ENCODE measurements at regions not wholly inside any gene's neighbourhood (a gene's known extent, or its start where the extent isn't known, plus 50 kb on each side); places are given as distances from the start of the nearest gene placed in this dataset.
A peak's percentile ranks its signal among the peaks of the same experiment; 100 is the strongest.
"Not testable (repeated sequence)": the region's sequence is repeated elsewhere in the genome, so short reads cannot be mapped to it uniquely, and the experiment has no call there.

DNA sequence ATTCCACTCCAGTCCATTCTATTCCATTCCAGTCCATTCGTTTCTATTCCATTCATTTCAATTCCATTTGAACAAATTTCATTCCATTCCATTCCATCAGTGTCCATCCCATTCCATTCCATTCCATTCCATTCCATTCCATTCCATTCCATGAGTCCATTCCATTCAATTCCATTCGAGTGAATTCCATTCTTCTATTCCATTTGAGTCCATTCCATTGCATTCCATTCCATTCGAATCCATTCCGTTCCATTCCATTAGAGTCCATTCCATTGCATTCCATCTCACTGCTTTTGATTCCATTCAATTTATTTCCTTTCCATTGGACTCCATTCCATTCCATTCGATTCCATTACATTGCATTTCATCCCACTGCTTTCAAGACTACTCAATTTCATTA, 1132.1 kb downstream of the RPIA start:
- Histone ChIP-seq H3K9me3 (ENCODE audit: control insufficient read depth, low read depth, low read length) (peaks cover 32% of the 10 kb centered on the region), H3K4me3 (ENCODE audit: low read length) (no peak overlapping the region), H3K27ac (ENCODE audit: low read length) (no peak overlapping the region), H3K36me3 (ENCODE audit: control insufficient read depth, insufficient read depth, low read length) (no peaks in the 10 kb centered on the region), H3K27me3 (ENCODE audit: control insufficient read depth, insufficient read depth, low read length) (no peaks in the 10 kb centered on the region), H3K4me1 (ENCODE audit: control insufficient read depth, insufficient read depth, low read length) (no peaks in the 10 kb centered on the region)
- 64% methylated on average over 5 of the region's 5 CpGs for WGBS (ENCODE audit: insufficient coverage, low lambda C conversion rate)
- DNase-seq = no peak

DNA sequence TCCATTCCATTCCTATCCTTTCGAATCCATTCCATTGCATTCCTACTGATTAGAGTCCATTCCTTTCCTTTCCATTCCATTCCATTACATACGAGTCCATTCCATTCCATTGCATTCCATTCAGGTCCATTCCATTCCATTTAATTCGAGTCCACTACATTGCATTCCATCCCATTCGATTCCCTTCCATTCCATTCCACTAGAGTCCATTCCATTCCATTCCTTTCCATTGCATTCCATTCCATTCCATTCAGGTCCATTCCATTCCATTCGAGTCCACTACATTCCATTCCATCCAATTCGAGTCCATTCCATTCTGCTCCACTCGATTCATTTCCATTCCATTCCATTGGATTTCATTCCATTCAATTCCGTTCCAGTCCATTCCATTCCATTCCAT, 1133.6 kb downstream of the RPIA start:
- H3K4me3 ChIP-seq (ENCODE audit: low read length) = no peak overlapping the region
- peaks cover 18% of the 10 kb centered on the region for H3K9me3 ChIP-seq (ENCODE audit: control insufficient read depth, low read depth, low read length)
- WGBS (ENCODE audit: insufficient coverage, low lambda C conversion rate) = 76% methylated on average over 8 of the region's 8 CpGs

DNA sequence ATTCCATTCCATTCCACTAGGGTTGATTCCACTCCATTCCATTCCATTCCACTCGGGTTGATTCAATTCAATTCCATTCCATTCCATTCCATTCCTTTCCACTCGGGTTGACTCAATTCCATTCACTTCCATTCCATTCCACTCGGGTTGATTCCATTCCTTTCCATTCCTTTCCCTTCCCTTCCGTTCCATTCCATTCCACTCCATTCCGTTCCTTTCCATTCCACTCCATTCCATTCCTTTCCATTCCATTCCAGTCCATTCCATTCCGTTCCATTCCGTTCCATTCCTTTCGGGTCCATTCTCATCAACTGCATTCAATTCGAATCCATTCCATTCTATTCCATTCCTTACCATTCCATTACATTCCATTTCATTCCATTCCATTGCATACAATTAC, 1135.3 kb downstream of the RPIA start:
- H3K4me3 ChIP-seq (ENCODE audit: low read length); H3K36me3 ChIP-seq (ENCODE audit: control insufficient read depth, insufficient read depth, low read length); H3K27me3 ChIP-seq (ENCODE audit: control insufficient read depth, insufficient read depth, low read length); DNase-seq; H3K9me3 ChIP-seq (ENCODE audit: control insufficient read depth, low read depth, low read length); H3K4me1 ChIP-seq (ENCODE audit: control insufficient read depth, insufficient read depth, low read length); H3K27ac ChIP-seq (ENCODE audit: low read length): not testable (repeated sequence)
- 84% methylated on average over 5 of the region's 9 CpGs for WGBS (ENCODE audit: insufficient coverage, low lambda C conversion rate)

More for the DNA sequence above, 1133.6 kb downstream of the RPIA start:
- Histone ChIP-seq H3K4me1 (ENCODE audit: control insufficient read depth, insufficient read depth, low read length) (no peaks in the 10 kb centered on the region), H3K27me3 (ENCODE audit: control insufficient read depth, insufficient read depth, low read length) (no peaks in the 10 kb centered on the region), H3K36me3 (ENCODE audit: control insufficient read depth, insufficient read depth, low read length) (no peaks in the 10 kb centered on the region), H3K27ac (ENCODE audit: low read length) (no peak overlapping the region)
- DNase-seq = no peak

DNA sequence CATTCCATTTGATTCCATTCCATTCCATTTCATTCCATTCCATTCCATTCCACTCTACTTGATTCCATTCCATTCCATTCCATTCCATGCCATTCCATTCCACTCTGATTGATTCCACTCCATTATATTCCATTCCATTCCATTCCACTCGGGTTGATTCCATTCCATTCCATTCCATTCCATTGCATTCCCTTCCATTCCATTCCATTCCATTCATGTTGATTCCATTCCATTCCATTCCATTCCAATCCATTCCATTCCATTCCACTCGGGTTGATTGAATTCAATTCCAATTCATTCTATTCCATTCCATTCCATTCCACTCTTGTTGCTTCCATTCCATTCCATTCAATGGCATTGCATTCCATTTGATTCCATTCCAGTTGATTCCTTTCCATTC, 1136.4 kb downstream of the RPIA start:
- not testable (repeated sequence) for H3K36me3 ChIP-seq (ENCODE audit: control insufficient read depth, insufficient read depth, low read length); H3K9me3 ChIP-seq (ENCODE audit: control insufficient read depth, low read depth, low read length); H3K27me3 ChIP-seq (ENCODE audit: control insufficient read depth, insufficient read depth, low read length); H3K4me3 ChIP-seq (ENCODE audit: low read length); H3K4me1 ChIP-seq (ENCODE audit: control insufficient read depth, insufficient read depth, low read length); H3K27ac ChIP-seq (ENCODE audit: low read length)
- WGBS (ENCODE audit: insufficient coverage, low lambda C conversion rate) = 58% methylated on average over 2 of the region's 2 CpGs
- DNase-seq = peak in 1 of 2 donors; percentile 39

DNA sequence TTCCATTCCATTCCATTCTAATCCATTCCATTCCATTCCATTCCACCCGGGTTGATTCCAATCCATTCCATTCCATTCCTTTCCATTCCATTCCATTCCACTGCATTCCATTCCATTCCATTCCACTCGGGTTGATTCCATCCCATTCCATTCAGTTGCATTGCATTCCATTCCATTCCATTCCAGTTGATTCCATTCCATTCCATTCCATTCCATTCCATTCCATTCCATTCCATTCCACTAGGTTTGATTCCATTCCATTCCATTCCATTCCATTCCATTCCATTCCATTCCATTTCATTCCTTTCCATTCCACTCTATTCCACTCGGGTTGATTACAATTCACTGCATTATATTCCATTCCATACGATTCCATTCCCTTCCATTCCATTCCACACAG, 1136.9 kb downstream of the RPIA start:
- 72% methylated on average over 4 of the region's 4 CpGs for WGBS (ENCODE audit: insufficient coverage, low lambda C conversion rate)

DNA sequence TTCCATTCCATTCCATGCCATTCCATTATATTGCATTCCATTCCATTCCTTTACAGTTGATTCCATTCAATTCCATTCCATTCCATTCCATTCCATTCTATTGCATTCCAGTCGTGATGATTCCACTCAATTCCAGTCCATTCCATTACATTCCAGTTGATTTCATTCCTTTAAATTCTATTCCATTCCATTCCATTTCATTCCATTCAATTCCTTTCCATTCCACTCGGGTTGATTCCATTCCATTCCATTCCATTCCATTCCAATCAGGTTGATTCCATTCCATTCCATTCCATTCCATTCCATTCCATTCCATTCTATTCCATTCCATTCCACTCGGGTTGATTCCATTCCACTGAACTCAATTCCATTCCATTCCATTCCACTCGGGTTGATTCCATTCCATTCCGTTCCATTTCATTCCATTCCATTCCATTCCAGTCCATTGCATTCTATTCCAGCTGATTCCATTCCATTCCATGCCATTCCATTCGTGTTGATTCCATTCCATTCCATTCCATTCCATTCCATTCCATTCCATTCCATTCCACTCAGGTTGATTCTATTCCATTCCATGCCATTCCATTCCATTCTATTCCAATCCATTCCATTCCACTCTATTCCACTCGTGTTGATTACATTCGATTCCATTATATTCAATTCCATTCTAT, 1137.6 kb downstream of the RPIA start:
- not testable (repeated sequence) for H3K27ac ChIP-seq (ENCODE audit: low read length); H3K36me3 ChIP-seq (ENCODE audit: control insufficient read depth, insufficient read depth, low read length); H3K27me3 ChIP-seq (ENCODE audit: control insufficient read depth, insufficient read depth, low read length); H3K4me3 ChIP-seq (ENCODE audit: low read length); H3K4me1 ChIP-seq (ENCODE audit: control insufficient read depth, insufficient read depth, low read length); H3K9me3 ChIP-seq (ENCODE audit: control insufficient read depth, low read depth, low read length)
- peak in 1 of 2 donors; percentile 50 for DNase-seq
- 69% methylated on average over 8 of the region's 8 CpGs for WGBS (ENCODE audit: insufficient coverage, low lambda C conversion rate)

More for the DNA sequence above, 1136.9 kb downstream of the RPIA start:
- not testable (repeated sequence) for H3K9me3 ChIP-seq (ENCODE audit: control insufficient read depth, low read depth, low read length); H3K4me1 ChIP-seq (ENCODE audit: control insufficient read depth, insufficient read depth, low read length); H3K27ac ChIP-seq (ENCODE audit: low read length); H3K4me3 ChIP-seq (ENCODE audit: low read length); H3K36me3 ChIP-seq (ENCODE audit: control insufficient read depth, insufficient read depth, low read length); H3K27me3 ChIP-seq (ENCODE audit: control insufficient read depth, insufficient read depth, low read length); DNase-seq

DNA sequence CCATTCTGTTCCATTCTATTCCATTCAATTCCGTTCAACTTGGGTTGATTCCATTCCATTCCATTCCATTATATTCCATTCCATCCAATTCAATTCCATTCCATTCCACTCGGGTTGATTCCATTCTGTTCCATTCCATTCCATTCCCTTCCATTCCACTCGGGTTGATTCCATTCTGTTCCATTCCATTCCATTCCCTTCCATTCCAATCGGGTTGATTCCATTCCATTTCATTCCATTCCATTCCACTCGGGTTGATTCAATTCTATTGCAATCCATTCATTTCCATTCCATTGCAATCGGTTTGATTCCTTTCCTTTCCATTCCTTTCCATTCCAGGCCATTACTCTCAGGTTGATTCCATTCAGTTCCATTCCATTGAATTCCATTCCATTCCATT, 1138.4 kb downstream of the RPIA start:
- H3K4me3 ChIP-seq (ENCODE audit: low read length) = no peak overlapping the region
- DNase-seq = peak in 1 of 2 donors; percentile 42
- H3K27me3 ChIP-seq (ENCODE audit: control insufficient read depth, insufficient read depth, low read length) = no peaks in the 10 kb centered on the region
- no peaks in the 10 kb centered on the region for H3K9me3 ChIP-seq (ENCODE audit: control insufficient read depth, low read depth, low read length)
- H3K27ac ChIP-seq (ENCODE audit: low read length) = no peak overlapping the region
- no peaks in the 10 kb centered on the region for H3K4me1 ChIP-seq (ENCODE audit: control insufficient read depth, insufficient read depth, low read length)
- H3K36me3 ChIP-seq (ENCODE audit: control insufficient read depth, insufficient read depth, low read length) = no peaks in the 10 kb centered on the region
- 74% methylated on average over 6 of the region's 6 CpGs for WGBS (ENCODE audit: insufficient coverage, low lambda C conversion rate)

DNA sequence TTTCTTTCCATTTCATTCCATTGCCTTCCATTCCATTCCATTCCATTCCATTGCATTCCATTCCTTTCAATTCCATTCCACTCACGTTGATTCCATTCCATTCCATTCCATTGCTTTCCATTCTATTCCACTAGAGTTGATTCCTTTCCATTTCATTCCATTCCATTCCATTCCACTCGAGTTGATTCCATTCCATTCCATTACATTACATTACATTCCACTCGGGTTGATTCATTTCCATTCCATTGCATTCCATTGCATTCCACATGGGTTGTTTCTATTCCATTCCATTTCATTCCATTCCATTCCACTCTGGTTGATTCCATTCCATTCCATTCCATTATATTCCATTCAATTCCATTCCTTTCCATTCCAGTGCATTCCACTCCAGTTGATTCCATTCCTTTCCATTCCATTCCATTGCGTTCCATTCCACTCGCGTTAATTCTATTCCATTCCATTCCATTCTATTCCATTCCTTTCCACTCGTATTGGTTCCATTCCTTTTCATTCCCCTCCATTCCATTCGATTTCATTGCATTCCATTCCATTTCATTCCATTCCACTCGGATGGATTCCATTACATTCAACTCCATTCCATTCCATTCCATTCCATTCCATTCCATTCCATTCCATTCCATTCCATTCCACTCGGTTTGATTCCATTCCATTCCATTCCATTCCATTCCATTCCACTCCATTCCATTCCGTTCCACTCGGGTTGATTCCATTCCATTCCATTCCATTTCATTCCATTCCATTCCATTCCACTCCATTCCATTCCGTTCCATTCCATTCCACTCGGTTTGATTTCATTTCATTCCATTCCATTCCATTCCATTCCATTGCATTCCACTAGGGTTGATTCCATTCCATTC, 1139.1 kb downstream of the RPIA start:
- H3K4me1 ChIP-seq (ENCODE audit: control insufficient read depth, insufficient read depth, low read length); H3K4me3 ChIP-seq (ENCODE audit: low read length); H3K27ac ChIP-seq (ENCODE audit: low read length); H3K9me3 ChIP-seq (ENCODE audit: control insufficient read depth, low read depth, low read length); H3K27me3 ChIP-seq (ENCODE audit: control insufficient read depth, insufficient read depth, low read length); H3K36me3 ChIP-seq (ENCODE audit: control insufficient read depth, insufficient read depth, low read length): not testable (repeated sequence)
- 74% methylated on average over 14 of the region's 14 CpGs for WGBS (ENCODE audit: insufficient coverage, low lambda C conversion rate)
- peak in 1 of 2 donors; percentile 35 for DNase-seq

DNA sequence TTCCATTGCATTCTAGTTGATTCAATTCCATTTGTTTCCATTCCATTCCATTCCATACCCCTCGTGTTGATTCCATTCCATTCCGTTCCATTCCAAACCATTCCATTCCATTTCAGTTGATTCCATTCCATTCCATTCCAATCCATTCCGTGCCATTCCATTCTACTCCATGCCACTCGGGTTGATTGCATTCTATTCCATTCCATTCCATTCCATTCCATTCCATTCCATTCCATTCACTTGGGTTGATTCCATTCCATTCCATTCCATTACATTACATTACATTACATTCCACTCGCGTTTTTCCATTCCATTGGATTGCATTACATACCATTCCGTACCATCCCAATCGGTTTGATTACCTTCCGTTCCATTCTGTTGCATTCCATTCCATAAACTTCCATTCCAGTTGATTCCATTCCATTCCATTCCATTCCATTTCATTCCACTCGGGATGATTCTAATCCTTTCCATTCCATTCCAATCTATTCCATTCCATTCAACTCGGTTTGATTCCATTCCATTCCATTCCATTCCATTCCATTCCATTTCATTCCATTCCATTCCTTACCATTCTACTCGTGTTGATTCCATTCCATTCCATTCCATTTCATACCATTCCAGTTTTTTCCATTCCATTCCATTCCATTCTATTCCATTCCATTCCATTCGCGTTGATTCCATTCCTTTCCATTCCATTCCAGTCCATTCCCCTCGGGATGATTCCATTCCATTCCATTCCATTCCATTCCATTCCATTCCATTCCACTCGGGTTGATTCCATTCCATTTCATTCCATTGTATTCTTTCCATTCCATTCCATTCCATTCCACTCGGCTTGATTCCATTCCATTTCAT, 1140.4 kb downstream of the RPIA start:
- no peak overlapping the region for H3K4me3 ChIP-seq (ENCODE audit: low read length)
- H3K27me3 ChIP-seq (ENCODE audit: control insufficient read depth, insufficient read depth, low read length) = no peaks in the 10 kb centered on the region
- no peaks in the 10 kb centered on the region for H3K4me1 ChIP-seq (ENCODE audit: control insufficient read depth, insufficient read depth, low read length)
- peak in 1 of 2 donors; percentile 51 for DNase-seq
- no peaks in the 10 kb centered on the region for H3K9me3 ChIP-seq (ENCODE audit: control insufficient read depth, low read depth, low read length)
- no peaks in the 10 kb centered on the region for H3K36me3 ChIP-seq (ENCODE audit: control insufficient read depth, insufficient read depth, low read length)
- H3K27ac ChIP-seq (ENCODE audit: low read length) = no peak overlapping the region
- WGBS (ENCODE audit: insufficient coverage, low lambda C conversion rate) = 68% methylated on average over 17 of the region's 17 CpGs

DNA sequence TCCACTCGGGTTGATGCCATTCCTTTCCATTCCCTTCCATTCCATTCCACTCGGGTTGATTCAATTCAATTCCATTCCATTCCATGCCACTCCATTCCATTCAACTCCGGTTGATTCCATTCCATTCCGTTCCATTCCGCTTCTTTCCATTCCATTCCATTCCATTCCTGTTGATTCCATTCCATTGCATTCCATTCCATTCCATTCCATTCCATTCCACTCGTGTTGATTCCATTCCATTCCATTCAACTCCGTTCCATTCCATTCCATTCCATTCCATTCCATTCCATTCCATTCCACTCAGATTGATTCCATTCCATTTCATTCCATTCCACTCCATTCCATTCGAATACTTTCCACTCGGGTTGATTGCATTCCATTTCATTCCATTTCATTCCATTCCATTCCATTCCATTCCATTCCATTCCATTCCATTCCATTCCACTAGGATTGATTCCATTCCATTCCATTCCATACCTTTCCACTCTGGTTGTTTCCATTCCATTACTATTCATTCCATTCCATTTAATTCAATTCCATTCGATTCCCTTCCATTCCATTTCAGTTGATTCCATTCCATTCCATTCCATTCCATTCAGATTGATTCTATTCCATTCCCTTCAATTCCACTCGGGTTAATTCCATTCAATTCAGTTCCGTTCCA, 1141.8 kb downstream of the RPIA start:
- 68% methylated on average over 12 of the region's 12 CpGs for WGBS (ENCODE audit: insufficient coverage, low lambda C conversion rate)
- Histone ChIP-seq H3K4me1 (ENCODE audit: control insufficient read depth, insufficient read depth, low read length) (no peaks in the 10 kb centered on the region), H3K27ac (ENCODE audit: low read length) (no peak overlapping the region), H3K4me3 (ENCODE audit: low read length) (no peak overlapping the region), H3K36me3 (ENCODE audit: control insufficient read depth, insufficient read depth, low read length) (no peaks in the 10 kb centered on the region), H3K27me3 (ENCODE audit: control insufficient read depth, insufficient read depth, low read length) (no peaks in the 10 kb centered on the region), H3K9me3 (ENCODE audit: control insufficient read depth, low read depth, low read length) (no peaks in the 10 kb centered on the region)
- DNase-seq = peak in 1 of 2 donors; percentile 61

Measured in large intestine (tissue), 3 donors.